ENCODE measurements at regions not wholly inside any gene's neighbourhood (a gene's known extent, or its start where the extent isn't known, plus 50 kb on each side); places are given as distances from the start of the nearest gene placed in this dataset.

- DNase-seq (ENCODE audit: low spot score) = no peak
These were observed 147.9 kb downstream of the PTCSC3 start for GRCh38 chr14:36028665-36029064.

DNA sequence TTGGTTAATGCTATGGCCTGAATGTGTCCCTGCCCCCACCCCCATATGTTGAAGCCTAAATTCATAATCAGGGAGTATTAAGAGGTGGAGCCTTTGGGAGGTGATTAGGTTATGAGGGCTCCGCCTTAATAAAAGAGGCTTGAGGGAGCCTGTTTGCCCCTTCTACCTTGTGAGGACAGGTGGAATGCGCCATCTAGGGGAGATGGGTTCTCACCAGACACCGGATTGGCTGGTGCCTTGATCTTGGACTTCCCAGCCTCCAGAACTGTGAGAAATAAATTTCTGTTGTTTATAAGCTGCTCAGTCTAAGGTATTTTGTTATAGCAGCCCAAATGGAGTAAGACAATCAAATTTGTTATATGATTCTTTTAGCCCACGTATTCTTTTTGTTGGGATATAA is 148.3 kb downstream of the PTCSC3 start:
- no peak for DNase-seq (ENCODE audit: low spot score)

- DNase-seq (ENCODE audit: low spot score) = no peak
These were observed 149.2 kb downstream of the PTCSC3 start for GRCh38 chr14:36027354-36027753.

- DNase-seq (ENCODE audit: low spot score) = peak; percentile 1
These were observed 153.6 kb downstream of the PTCSC3 start for GRCh38 chr14:36022765-36023410.

- no peak for DNase-seq (ENCODE audit: low spot score)
These were observed 154.8 kb downstream of the PTCSC3 start for GRCh38 chr14:36021591-36022320.

- no peak for DNase-seq (ENCODE audit: low spot score)
These were observed 155.5 kb downstream of the PTCSC3 start for GRCh38 chr14:36021030-36021422.

- DNase-seq (ENCODE audit: low spot score) = no peak
These were observed 156.1 kb downstream of the PTCSC3 start for GRCh38 chr14:36020120-36021029.

DNA sequence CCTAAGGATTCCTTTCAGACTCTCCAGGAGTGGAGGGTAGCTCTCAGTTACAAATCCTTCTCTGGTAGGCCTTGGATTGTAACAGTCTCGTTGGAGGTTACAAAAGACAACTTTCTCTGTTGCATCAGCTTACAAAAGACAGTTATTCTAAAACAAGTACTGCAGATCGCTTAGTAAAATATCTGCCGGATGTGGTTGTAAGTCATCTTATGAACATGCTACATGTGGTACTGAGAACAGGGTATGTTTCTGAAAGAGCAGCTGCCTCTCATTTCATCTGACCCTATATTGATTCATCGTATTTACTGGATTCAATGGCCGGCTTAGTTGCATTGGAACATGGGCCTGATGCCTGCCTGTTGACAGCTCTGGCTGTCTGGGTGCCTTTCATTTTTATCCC is 157.4 kb downstream of the PTCSC3 start:
- DNase-seq (ENCODE audit: low spot score) = no peak

- no peak for DNase-seq (ENCODE audit: low spot score)
These were observed 162.3 kb downstream of the PTCSC3 start for GRCh38 chr14:36014236-36014635.

GRCh38 chr14:36013483-36013882 is 163.0 kb downstream of the PTCSC3 start:
- peak; percentile 3 for DNase-seq (ENCODE audit: low spot score)

DNA sequence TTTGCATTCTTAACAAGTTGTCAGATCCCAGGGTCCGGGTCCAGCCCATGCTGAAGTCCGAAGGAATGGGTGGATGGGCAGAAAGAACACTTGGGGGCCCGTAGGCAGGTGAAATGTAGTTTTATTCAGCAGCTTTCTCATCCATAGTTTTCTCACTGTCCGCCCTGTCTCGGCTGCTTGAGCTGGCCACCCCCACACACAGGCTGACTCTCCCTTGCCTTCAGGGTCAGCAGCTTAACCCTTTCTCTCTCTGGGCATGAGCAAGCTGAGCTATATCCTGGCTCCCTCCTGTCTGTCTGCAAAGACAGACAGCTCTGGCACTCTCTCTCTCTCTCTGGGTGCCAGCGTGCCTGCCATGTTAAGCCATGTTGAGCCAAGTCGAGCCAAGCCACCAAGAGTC is 163.9 kb downstream of the PTCSC3 start:
- no peak for DNase-seq (ENCODE audit: low spot score)

- DNase-seq (ENCODE audit: low spot score) = no peak
These were observed 166.9 kb downstream of the PTCSC3 start for GRCh38 chr14:36009643-36010042.

DNA sequence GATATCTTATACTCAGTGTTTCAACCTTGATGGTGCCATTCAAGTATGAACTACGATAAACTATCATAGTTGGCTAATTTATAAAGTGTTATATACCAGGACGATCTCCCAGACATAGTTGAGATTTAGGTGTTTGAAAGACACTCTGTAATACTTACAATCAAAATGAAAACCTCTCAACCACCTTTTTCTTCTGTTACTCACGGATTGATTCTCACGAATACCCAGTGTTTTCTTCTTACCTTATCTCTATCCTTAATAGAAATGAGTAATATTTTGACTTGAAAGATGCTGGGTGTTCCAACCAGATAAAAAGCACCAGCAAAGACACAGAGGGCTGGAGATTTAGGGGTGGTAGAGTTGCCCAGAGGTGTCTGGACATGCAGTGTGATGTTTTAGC is 169.9 kb downstream of the PTCSC3 start:
- DNase-seq (ENCODE audit: low spot score) = no peak

DNA sequence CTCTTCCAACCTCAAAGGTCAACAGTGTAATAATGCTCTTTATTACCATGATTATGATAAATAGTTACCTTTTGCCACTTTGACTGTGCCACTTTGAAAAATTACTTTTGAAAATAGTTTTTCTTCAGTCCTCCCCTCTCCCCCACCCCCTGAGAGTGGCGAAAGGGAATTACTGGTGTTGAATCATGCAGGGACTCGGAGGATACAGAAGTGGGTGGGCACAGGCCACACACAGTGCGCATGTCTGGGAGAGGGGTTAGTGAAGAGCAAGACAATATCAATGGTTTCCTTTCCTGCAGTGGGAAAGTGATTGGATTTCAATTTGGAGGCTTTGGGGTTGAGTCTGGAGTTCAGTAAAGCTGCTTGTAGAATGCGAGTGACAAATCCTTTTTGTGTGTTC is 170.9 kb downstream of the PTCSC3 start:
- no peak for DNase-seq (ENCODE audit: low spot score)

DNA sequence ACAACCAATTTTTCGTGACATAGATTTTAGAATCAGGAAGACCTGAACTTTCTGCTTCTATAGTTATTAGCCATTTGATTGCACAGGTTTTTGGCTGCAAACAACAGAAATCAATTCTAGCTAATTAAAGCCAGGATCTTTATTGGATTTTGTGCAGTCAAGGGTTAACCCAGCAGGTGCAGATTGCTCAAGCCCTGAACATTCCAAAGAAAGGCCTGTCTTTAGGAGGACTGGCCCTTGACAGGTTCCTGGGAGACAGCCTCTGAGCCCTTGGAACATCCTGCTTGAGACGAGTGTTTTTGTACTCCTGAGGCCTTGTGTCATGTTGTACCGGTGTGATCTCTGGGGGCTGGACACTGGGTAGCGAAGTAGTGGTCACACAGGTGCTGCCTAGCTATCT is 174.6 kb downstream of the PTCSC3 start:
- DNase-seq (ENCODE audit: low spot score) = no peak

DNA sequence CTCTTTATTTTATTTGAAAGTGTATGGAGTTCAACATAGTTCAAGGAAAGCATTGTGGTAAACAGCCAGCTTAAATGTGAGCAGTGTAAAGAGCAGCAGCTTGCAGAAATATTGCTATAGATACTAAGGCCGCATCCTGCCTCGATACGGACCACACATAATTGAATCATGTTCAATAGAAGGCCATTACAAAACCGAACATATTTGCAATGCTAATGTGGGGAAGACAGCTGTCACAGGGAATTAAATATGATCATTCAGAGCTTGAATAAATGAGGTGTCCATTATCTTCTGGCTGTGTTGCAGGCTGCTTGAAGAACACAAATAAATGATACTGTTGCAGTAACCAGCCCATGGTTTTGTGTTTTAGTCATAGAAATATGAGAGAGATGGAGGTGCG is 173.2 kb downstream of the BRMS1L start:
- DNase-seq (ENCODE audit: low spot score) = no peak

GRCh38 chr14:35998303-35998702 is 172.2 kb downstream of the BRMS1L start:
- DNase-seq (ENCODE audit: low spot score) = no peak

DNA sequence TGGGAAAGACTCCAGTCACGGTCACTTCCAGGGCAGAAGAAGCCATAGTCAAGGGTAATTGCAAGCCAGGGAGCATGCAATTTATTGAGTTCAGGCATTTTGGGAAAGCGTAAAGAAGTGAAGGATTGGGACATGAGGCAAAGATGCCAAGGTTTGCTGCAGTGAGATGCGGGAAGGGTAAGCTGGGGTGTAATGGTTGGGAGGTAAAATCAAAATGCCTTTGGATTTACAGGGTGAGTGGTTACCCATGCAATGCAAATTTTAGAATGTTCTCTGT is 167.5 kb downstream of the BRMS1L start:
- no peak for DNase-seq (ENCODE audit: low spot score)

- DNase-seq (ENCODE audit: low spot score) = no peak
These were observed 166.9 kb downstream of the BRMS1L start for GRCh38 chr14:35992816-35993683.

GRCh38 chr14:35991356-35991755 is 165.2 kb downstream of the BRMS1L start:
- no peak for DNase-seq (ENCODE audit: low spot score)

- DNase-seq (ENCODE audit: low spot score) = peak; percentile 8
These were observed 163.6 kb downstream of the BRMS1L start for GRCh38 chr14:35989736-35990135.

Measured in kidney tubule cell (primary cell).